Choroid plexus epithelial cell (primary cell): ENCODE measurements at regions not wholly inside any gene's neighbourhood (a gene's known extent, or its start where the extent isn't known, plus 50 kb on each side); places are given as distances from the start of the nearest gene placed in this dataset.
A peak's percentile ranks its signal among the peaks of the same experiment; 100 is the strongest.

Source experiments
- DNase-seq: peaks from one replicate; pipeline ENCODE4 v3.0.0-alpha.2; 2010; ENCODE audit warnings: low read depth
- H3K4me3 ChIP-seq: 2 replicates; pipeline ENCODE4 v1.5.1; 2011; ENCODE audit warnings: low read depth, mild to moderate bottlenecking, control low read depth, low read length, moderate library complexity
- CTCF ChIP-seq: conservative IDR thresholded peaks from 2 replicates; pipeline ENCODE4 v1.5.1; 2011; ENCODE audit warnings: low read depth, mild to moderate bottlenecking, control low read depth, inconsistent platforms, low read length, moderate library complexity

GRCh38 chr14:58875613-58876012 lies 237.9 kb downstream of the DACT1 start:
- no peak for DNase-seq
- H3K4me3 ChIP-seq = no peak overlapping the region
- TF ChIP-seq CTCF = no peak

- no peak overlapping the region for H3K4me3 ChIP-seq
- DNase-seq = peak; percentile 78
- TF ChIP-seq CTCF = no peak
These were observed 238.8 kb downstream of the DACT1 start for GRCh38 chr14:58876608-58877007.

DNA sequence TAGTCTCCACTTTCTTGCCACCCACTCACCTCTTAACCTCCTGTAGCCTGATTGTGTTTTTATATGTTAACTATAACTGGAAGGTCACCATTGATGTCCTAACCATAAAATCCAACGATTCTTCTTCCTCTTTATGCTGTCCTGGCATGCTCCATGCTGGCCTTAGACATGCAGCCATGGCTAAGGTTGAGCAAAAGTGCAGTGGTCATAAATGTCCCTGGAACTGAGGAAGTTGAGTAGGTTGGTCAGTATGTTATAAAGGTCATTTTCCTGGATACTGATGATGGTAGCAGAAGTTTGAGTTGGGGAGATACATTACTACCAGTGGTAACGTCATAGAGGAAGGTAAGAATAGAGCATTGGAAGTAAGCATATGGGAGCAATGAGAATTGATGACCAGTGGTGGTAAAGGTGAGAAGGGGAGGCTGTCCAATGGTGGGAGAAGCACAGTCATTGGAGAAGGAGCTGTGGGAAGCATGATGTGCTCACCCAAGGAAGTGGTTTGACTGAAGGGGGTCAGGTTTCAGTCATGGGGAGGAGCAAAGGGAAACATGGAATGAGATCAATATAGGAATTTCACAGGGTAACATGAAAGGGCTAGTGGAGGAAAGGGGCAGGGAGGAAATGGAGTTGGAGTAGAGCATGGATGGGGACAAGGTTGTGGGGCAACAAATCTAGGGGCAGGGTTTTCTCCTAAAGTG lies 240.8 kb downstream of the DACT1 start:
- no peak for TF ChIP-seq CTCF
- H3K4me3 ChIP-seq = no peak overlapping the region
- peak; percentile 13 for DNase-seq

DNA sequence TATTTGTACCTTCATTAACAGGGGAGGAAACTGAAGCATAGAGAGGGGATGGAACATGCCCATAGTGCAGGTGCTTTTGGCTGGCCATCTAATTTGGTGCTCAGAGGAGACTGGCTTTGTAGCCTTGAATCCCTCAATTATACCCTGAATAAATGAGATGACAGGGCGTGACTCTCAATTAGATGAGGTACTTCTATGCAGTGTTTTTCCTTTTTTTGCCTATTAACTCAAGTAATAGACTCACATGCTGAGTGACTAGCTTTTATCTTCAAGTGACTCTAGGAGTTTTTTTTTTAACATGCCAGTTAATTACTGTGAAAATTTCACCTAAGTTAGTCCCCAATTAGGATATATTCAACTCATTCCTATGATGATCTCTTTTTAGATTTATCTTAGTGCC lies 243.7 kb downstream of the DACT1 start:
- TF ChIP-seq CTCF = no peak

GRCh38 chr14:58882577-58883018 lies 244.8 kb downstream of the DACT1 start:
- DNase-seq = peak; percentile 85

More for the DNA sequence above, 243.7 kb downstream of the DACT1 start:
- H3K4me3 ChIP-seq = no peak overlapping the region
- DNase-seq = no peak

DNA sequence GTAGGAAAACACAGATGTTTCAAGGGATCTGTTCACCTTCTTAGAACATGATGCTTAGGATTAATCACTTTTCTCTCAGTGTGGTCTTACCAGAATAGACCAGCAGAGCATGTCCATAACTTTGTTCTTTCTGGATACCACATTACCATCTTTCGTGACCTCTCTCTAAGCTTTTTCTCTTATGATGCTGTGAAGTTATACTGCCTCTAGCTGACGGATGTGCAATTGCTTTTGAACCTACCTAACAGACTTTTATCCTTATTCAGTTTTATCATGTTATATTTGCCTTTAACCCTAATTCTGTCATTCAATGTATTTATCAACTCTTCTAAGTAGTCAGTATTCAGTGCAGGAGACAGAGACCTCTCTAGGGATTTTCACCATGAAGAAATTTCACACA lies 246.7 kb downstream of the DACT1 start:
- DNase-seq = no peak
- no peak for TF ChIP-seq CTCF
- H3K4me3 ChIP-seq = no peak overlapping the region

More at GRCh38 chr14:58882577-58883018, 244.8 kb downstream of the DACT1 start:
- no peak for TF ChIP-seq CTCF
- H3K4me3 ChIP-seq = no peak overlapping the region

- no peak for TF ChIP-seq CTCF
- no peak overlapping the region for H3K4me3 ChIP-seq
- peak; percentile 12 for DNase-seq
These were observed 250.2 kb downstream of the DACT1 start for GRCh38 chr14:58887931-58888330.
